Mesothelial cell of epicardium (in vitro differentiated cells): ENCODE measurements at regions not wholly inside any gene's neighbourhood (a gene's known extent, or its start where the extent isn't known, plus 50 kb on each side); places are given as distances from the start of the nearest gene placed in this dataset.

Experiments
- DNase-seq, 2 experiments: peaks; one replicate each; pipeline ENCODE4 v3.0.0; 2021; ENCODE audit warnings: low spot score in 2 of 2; ENCODE audit not compliant: unreplicated experiment in 2 of 2
- H3K27ac Mint-ChIP-seq: 2 replicates; pipeline ENCODE4 v1.8.0; 2021; ENCODE audit warnings: mixed read lengths
- H3K27me3 Mint-ChIP-seq: 2 replicates; pipeline ENCODE4 v1.8.0; 2021; ENCODE audit warnings: low read depth, mixed read lengths
- H3K36me3 Mint-ChIP-seq: 2 replicates; pipeline ENCODE4 v1.8.0; 2021; ENCODE audit warnings: mixed read lengths
- H3K4me1 Mint-ChIP-seq: 2 replicates; pipeline ENCODE4 v1.8.0; 2021; ENCODE audit warnings: mixed read lengths
- H3K4me3 Mint-ChIP-seq: 2 replicates; pipeline ENCODE4 v1.8.0; 2021; ENCODE audit warnings: mild to moderate bottlenecking, moderate library complexity, mixed read lengths
- H3K9me3 Mint-ChIP-seq: 2 replicates; pipeline ENCODE4 v1.8.0; 2021; ENCODE audit warnings: mixed read lengths
- CTCF ChIP-seq: fragments of 200-600 bp; sonication (generic); IDR thresholded peaks from one replicate; pipeline ENCODE4 v1.5.0; 2021; ENCODE audit warnings: antibody characterized with exemption; ENCODE audit not compliant: unreplicated experiment

GRCh38 chr19:31667106-31667505 is 317.9 kb upstream of the TSHZ3 start:
- peaks cover 12% of the 10 kb centered on the region for H3K4me1 Mint-ChIP-seq
- no peak overlapping the region for H3K27ac Mint-ChIP-seq
- no peak overlapping the region for H3K4me3 Mint-ChIP-seq
- H3K36me3 Mint-ChIP-seq: no peaks in the 10 kb centered on the region
- no peak for DNase-seq
- TF ChIP-seq CTCF: no peak
- H3K27me3 Mint-ChIP-seq: no peaks in the 10 kb centered on the region
- no peaks in the 10 kb centered on the region for H3K9me3 Mint-ChIP-seq

- Mint-ChIP-seq H3K27me3 (no peaks in the 10 kb centered on the region), H3K4me3 (no peak overlapping the region), H3K9me3 (no peaks in the 10 kb centered on the region), H3K27ac (no peak overlapping the region), H3K4me1 (peaks cover 12% of the 10 kb centered on the region), H3K36me3 (no peaks in the 10 kb centered on the region)
- no peak for DNase-seq
- TF ChIP-seq CTCF: no peak
Measured at GRCh38 chr19:31668921-31669320, 319.7 kb upstream of the TSHZ3 start.

GRCh38 chr19:31670931-31671330 is 321.7 kb upstream of the TSHZ3 start:
- Mint-ChIP-seq H3K27ac (no peak overlapping the region), H3K27me3 (no peaks in the 10 kb centered on the region), H3K4me3 (no peak overlapping the region), H3K36me3 (no peaks in the 10 kb centered on the region), H3K9me3 (no peaks in the 10 kb centered on the region), H3K4me1 (peaks cover 17% of the 10 kb centered on the region)
- DNase-seq: no peak
- TF ChIP-seq CTCF: no peak

GRCh38 chr19:31671411-31672035 is 322.3 kb upstream of the TSHZ3 start:
- Mint-ChIP-seq H3K36me3 (no peaks in the 10 kb centered on the region), H3K27me3 (no peaks in the 10 kb centered on the region), H3K27ac (no peak overlapping the region), H3K9me3 (no peaks in the 10 kb centered on the region), H3K4me3 (no peak overlapping the region), H3K4me1 (peaks cover 21% of the 10 kb centered on the region)
- no peak for TF ChIP-seq CTCF
- DNase-seq: no peak

GRCh38 chr19:31674503-31675192 is 325.4 kb upstream of the TSHZ3 start:
- Mint-ChIP-seq H3K36me3 (no peaks in the 10 kb centered on the region), H3K4me3 (no peak overlapping the region), H3K4me1 (peaks cover 23% of the 10 kb centered on the region), H3K27ac (peak overlapping the region; percentile 77), H3K27me3 (peaks cover 8% of the 10 kb centered on the region), H3K9me3 (no peaks in the 10 kb centered on the region)
- no peak for DNase-seq
- TF ChIP-seq CTCF: no peak
